H1 (cell line): ENCODE measurements at regions not wholly inside any gene's neighbourhood (a gene's known extent, or its start where the extent isn't known, plus 50 kb on each side); places are given as distances from the start of the nearest gene placed in this dataset.

Source experiments
- CHD2 ChIP-seq: IDR thresholded peaks from 2 replicates; pipeline ENCODE4 v1.6.1; 2012; ENCODE audit warnings: low read length, improper control_type of control experiment
- EGR1 ChIP-seq: IDR thresholded peaks from 2 replicates; pipeline ENCODE4 v1.6.1; 2011; ENCODE audit warnings: low read depth, low read length, borderline replicate concordance
- HDAC2 ChIP-seq, 2 experiments: fragments of 300-600 bp in 1 of 2; sonication (generic) in 1 of 2; IDR thresholded peaks; 2 replicates each; pipeline ENCODE4 v1.6.1; 2011 to 2012; ENCODE audit warnings: low read depth in 2 of 2, low read length in 2 of 2, mild to moderate bottlenecking in 2 of 2, moderate library complexity in 2 of 2, borderline replicate concordance in 1 of 2, inconsistent platforms in 1 of 2
- NANOG ChIP-seq: IDR thresholded peaks from 2 replicates; pipeline ENCODE4 v1.6.1; 2011; ENCODE audit warnings: low read length, low read depth, mild to moderate bottlenecking, inconsistent platforms; ENCODE audit not compliant: insufficient read depth, poor library complexity, severe bottlenecking
- RXRA ChIP-seq: IDR thresholded peaks from 2 replicates; pipeline ENCODE4 v1.6.1; 2011; ENCODE audit warnings: low read depth, mild to moderate bottlenecking, low read length, moderate library complexity; ENCODE audit not compliant: insufficient read depth
- SAP30 ChIP-seq: fragments of 300-600 bp; sonication (generic); IDR thresholded peaks from 2 replicates; pipeline ENCODE4 v1.7.1; 2012; ENCODE audit warnings: low read length, moderate library complexity, mild to moderate bottlenecking, inconsistent platforms; ENCODE audit not compliant: insufficient read depth, insufficient replicate concordance
- SIX5 ChIP-seq: IDR thresholded peaks from 2 replicates; pipeline ENCODE4 v1.6.1; 2011; ENCODE audit warnings: mild to moderate bottlenecking, low read depth, low read length
- TEAD4 ChIP-seq: IDR thresholded peaks from 2 replicates; pipeline ENCODE4 v1.6.1; 2012; ENCODE audit warnings: low read depth, low read length, inconsistent platforms, mixed read lengths

GRCh38 chr6:109918227-109918626, 59.9 kb upstream of the GPR6 start (continued):
- TF ChIP-seq NANOG (no peak), HDAC2 (IDR thresholded peaks at IDR 0.05; ENCODE audit: borderline replicate concordance in 1 of 2, low read depth in 2 of 2, low read length in 2 of 2) (no peak), CHD2 (no peak), RXRA (no peak), TEAD4 (no peak), EGR1 (no peak), SIX5 (no peak), SAP30 (no peak)
